GM12875 (cell line): ENCODE measurements at regions not wholly inside any gene's neighbourhood (a gene's known extent, or its start where the extent isn't known, plus 50 kb on each side); places are given as distances from the start of the nearest gene placed in this dataset.
A peak's percentile ranks its signal among the peaks of the same experiment; 100 is the strongest.

Experiments used
- H3K4me3 ChIP-seq: one replicate; pipeline ENCODE4 v1.5.1; 2011; ENCODE audit warnings: low read depth, low read length, control low read depth
- CTCF ChIP-seq: IDR thresholded peaks from 2 replicates; pipeline ENCODE4 v1.5.1; 2011; ENCODE audit warnings: low read depth, mild to moderate bottlenecking, control low read depth, inconsistent platforms, low read length, moderate library complexity, borderline replicate concordance; ENCODE audit not compliant: insufficient read depth

GRCh38 chr4:153083447-153083947, 120.7 kb upstream of the TRIM2 start:
- H3K4me3 ChIP-seq, result no peak overlapping the region
- TF ChIP-seq CTCF, result peak; percentile 55; the same call in 1 of the 2 replicates

GRCh38 chr4:153084224-153084979, 119.8 kb upstream of the TRIM2 start:
- TF ChIP-seq CTCF, result no peak
- no peak overlapping the region for H3K4me3 ChIP-seq

GRCh38 chr4:153084980-153085630, 119.1 kb upstream of the TRIM2 start:
- TF ChIP-seq CTCF, result peak; percentile 97
- H3K4me3 ChIP-seq, result no peak overlapping the region

- H3K4me3 ChIP-seq, result no peak overlapping the region
- no peak for TF ChIP-seq CTCF
Measured at GRCh38 chr4:153087671-153088194, 116.5 kb upstream of the TRIM2 start.

- TF ChIP-seq CTCF, result no peak
- H3K4me3 ChIP-seq, result no peak overlapping the region
Measured at GRCh38 chr4:153089742-153090141, 114.5 kb upstream of the TRIM2 start.

GRCh38 chr4:153090181-153090580, 114.1 kb upstream of the TRIM2 start:
- no peak for TF ChIP-seq CTCF

More at GRCh38 chr4:153090181-153090580, 114.1 kb upstream of the TRIM2 start:
- H3K4me3 ChIP-seq, result no peak overlapping the region
